Tibial artery (tissue), 4 donors: ENCODE measurements at regions not wholly inside any gene's neighbourhood (a gene's known extent, or its start where the extent isn't known, plus 50 kb on each side); places are given as distances from the start of the nearest gene placed in this dataset.
A peak's percentile ranks its signal among the peaks of the same experiment; 100 is the strongest.

Source experiments
- DNase-seq, 2 donors: peaks; one replicate each; pipeline ENCODE4 v3.0.0-alpha.2; 2019
- H3K27ac ChIP-seq, 2 donors: fragments of 200-600 bp; sonication (generic) in 1 of 2; 1 replicate in 1 of 2; 2 replicates in 1 of 2; pipeline ENCODE4 v1.5.1; 2018 to 2019; ENCODE audit warnings: mild to moderate bottlenecking in 1 of 2
- H3K27me3 ChIP-seq, 2 donors: fragments of 200-600 bp; sonication (generic) in 1 of 2; one replicate each; pipeline versions ENCODE4 v1.5.1 to v1.6.0; 2016 to 2019
- H3K36me3 ChIP-seq, 3 donors: fragments of 200-600 bp; sonication (generic) in 2 of 3; one replicate each; pipeline ENCODE4 v1.5.1; 2016 to 2019; ENCODE audit warnings: mild to moderate bottlenecking in 2 of 3
- H3K4me1 ChIP-seq, 4 donors: fragments of 200-600 bp; sonication (generic) in 2 of 4; 1 replicate in 3 of 4; 2 replicates in 1 of 4; pipeline ENCODE4 v1.5.1; 2016 to 2019
- H3K4me3 ChIP-seq, 2 donors: fragments of 200-600 bp; sonication (generic) in 1 of 2; 1 replicate in 1 of 2; 2 replicates in 1 of 2; pipeline ENCODE4 v1.5.1; 2018 to 2019; ENCODE audit warnings: mild to moderate bottlenecking in 2 of 2
- H3K9me3 ChIP-seq, 3 donors: fragments of 200-600 bp; sonication (generic) in 1 of 3; one replicate each; pipeline ENCODE4 v1.5.1; 2016 to 2019
- CTCF ChIP-seq, 2 experiments: fragments of 200-600 bp in 1 of 2; fragments of 450-650 bp in 1 of 2; IDR thresholded peaks; one replicate each; pipeline ENCODE4 v1.5.1; 2017 to 2019; ENCODE audit warnings: antibody characterized with exemption in 2 of 2, mild to moderate bottlenecking in 1 of 2, moderate library complexity in 1 of 2
- intact Hi-C: fragments of 100-400 bp; cut with DNase I; formaldehyde crosslinking; loops from one replicate; pipeline ENCODE4 v1.15.0; 2023; ENCODE audit warnings: low total_unique reads

GRCh38 chr2:120817136-120817955 is 81.7 kb downstream of the GLI2 start:
- TF ChIP-seq CTCF (IDR thresholded peaks at IDR 0.05): no peak
- Histone ChIP-seq H3K4me3 (no peak overlapping the region), H3K36me3 (no peaks in the 10 kb centered on the region), H3K27ac (peak overlapping the region; percentile 58 to 59), H3K4me1 (peaks cover 0 to 43% (median 34%) of the 10 kb centered on the region in 4 donors), H3K27me3 (no peaks in the 10 kb centered on the region), H3K9me3 (no peaks in the 10 kb centered on the region)
- DNase-seq: peak in 1 of 2 donors; percentile 66
- intact Hi-C loops: no loop called here

DNA sequence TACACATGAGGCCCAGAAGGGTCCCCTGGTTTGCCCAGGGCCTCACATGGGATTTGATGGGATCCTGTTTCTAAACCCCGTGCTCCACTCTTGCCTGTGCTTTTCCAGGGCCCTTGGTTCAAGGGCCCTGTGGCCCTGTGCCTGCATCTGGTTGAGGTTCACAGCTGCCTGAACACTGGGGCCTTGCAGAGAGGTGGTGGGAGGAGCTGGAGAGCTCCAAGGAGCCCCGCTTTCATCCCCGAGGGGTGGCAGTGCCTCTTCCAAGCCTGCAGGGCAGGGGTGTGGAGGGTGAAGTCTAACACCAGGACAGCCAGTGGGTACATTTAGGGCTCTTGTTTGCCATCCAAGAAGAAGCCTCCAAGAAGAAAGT is 82.3 kb downstream of the GLI2 start:
- H3K4me1 ChIP-seq: peaks cover 0 to 43% (median 34%) of the 10 kb centered on the region in 4 donors
- intact Hi-C loops: no loop called here
- H3K27me3 ChIP-seq: no peaks in the 10 kb centered on the region
- H3K9me3 ChIP-seq: no peaks in the 10 kb centered on the region
- H3K4me3 ChIP-seq: no peak overlapping the region
- TF ChIP-seq CTCF (IDR thresholded peaks at IDR 0.05): no peak
- H3K27ac ChIP-seq: peak overlapping the region; percentile 58 to 59
- peak in 1 of 2 donors; percentile 61 for DNase-seq
- H3K36me3 ChIP-seq: no peaks in the 10 kb centered on the region

DNA sequence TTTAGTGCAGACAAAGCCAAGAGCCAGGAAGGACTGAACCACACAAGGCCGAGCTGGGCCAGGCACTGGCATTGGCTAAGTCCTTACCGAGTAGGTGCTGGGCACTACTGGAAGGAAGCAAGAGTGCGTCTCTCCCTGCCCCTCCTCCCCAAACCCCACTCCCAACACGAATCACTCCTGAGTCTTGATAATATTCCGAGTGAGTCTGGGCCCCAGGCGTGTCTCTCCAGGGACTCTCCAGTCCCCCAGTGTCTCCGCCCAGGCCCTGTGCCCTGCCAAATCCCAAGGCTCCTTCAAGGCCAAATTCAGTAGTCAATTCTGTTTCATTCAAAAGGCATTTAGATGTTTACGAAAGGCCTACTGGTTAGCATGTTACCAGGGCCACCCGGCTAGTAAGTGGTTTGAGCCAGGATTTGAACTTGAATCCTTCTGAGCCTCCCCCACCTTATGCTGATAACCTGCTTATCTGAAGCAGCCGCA is 82.8 kb downstream of the GLI2 start:
- intact Hi-C loops: no loop called here
- no peak for TF ChIP-seq CTCF (IDR thresholded peaks at IDR 0.05)
- H3K36me3 ChIP-seq: no peaks in the 10 kb centered on the region
- peak overlapping the region; percentile 58 to 59 for H3K27ac ChIP-seq
- DNase-seq: peak; percentile 56 to 91
- H3K4me3 ChIP-seq: no peak overlapping the region
- H3K4me1 ChIP-seq: peaks cover 0 to 43% (median 34%) of the 10 kb centered on the region in 4 donors
- H3K27me3 ChIP-seq: no peaks in the 10 kb centered on the region
- no peaks in the 10 kb centered on the region for H3K9me3 ChIP-seq

- peaks cover 0 to 43% (median 34%) of the 10 kb centered on the region in 4 donors for H3K4me1 ChIP-seq
- no peaks in the 10 kb centered on the region for H3K36me3 ChIP-seq
- DNase-seq: peak in 1 of 2 donors; percentile 51
- intact Hi-C loops: no loop called here
- H3K27me3 ChIP-seq: no peaks in the 10 kb centered on the region
- no peaks in the 10 kb centered on the region for H3K9me3 ChIP-seq
- peak overlapping the region; percentile 57 to 72 for H3K27ac ChIP-seq
- no peak for TF ChIP-seq CTCF (IDR thresholded peaks at IDR 0.05)
- H3K4me3 ChIP-seq: peak overlapping the region in 1 of 2 donors; percentile 40
These were observed 84.1 kb downstream of the GLI2 start for GRCh38 chr2:120819720-120820210.

- Histone ChIP-seq H3K4me1 (peaks cover 0 to 47% (median 37%) of the 10 kb centered on the region in 4 donors), H3K4me3 (peak overlapping the region; percentile 12 to 40), H3K36me3 (no peaks in the 10 kb centered on the region), H3K9me3 (no peaks in the 10 kb centered on the region), H3K27ac (peak overlapping the region; percentile 57 to 72), H3K27me3 (no peaks in the 10 kb centered on the region)
- peak in 1 of 2 donors; percentile 69 for DNase-seq
- intact Hi-C loops: no loop called here
- no peak for TF ChIP-seq CTCF (IDR thresholded peaks at IDR 0.05)
These were observed 84.7 kb downstream of the GLI2 start for GRCh38 chr2:120820263-120820952.
